ENCODE measurements at regions not wholly inside any gene's neighbourhood (a gene's known extent, or its start where the extent isn't known, plus 50 kb on each side); places are given as distances from the start of the nearest gene placed in this dataset.

GRCh38 chr5:39799242-39799641 lies 374.5 kb upstream of the DAB2 start:
- no peak overlapping the region for H4K91ac ChIP-seq (ENCODE audit: insufficient read length, low read depth, low read length)
- no peaks in the 10 kb centered on the region for H3K23me2 ChIP-seq (ENCODE audit: insufficient read length, low read depth, low read length, poor library complexity, severe bottlenecking)
- no peaks in the 10 kb centered on the region for H3K27me3 ChIP-seq (ENCODE audit: insufficient read depth, low read length)
- H3K56ac ChIP-seq (ENCODE audit: insufficient read length, low read depth, low read length), result no peak overlapping the region
- no peak overlapping the region for H3K27ac ChIP-seq (ENCODE audit: insufficient read length, low read depth, low read length)
- Mint-ChIP-seq H3K27me3 (ENCODE audit: low read depth) (no peaks in the 10 kb centered on the region), H3K27ac (no peak overlapping the region; a peak in 2 of 7 replicates), H3K4me3 (no peak overlapping the region), H3K36me3 (ENCODE audit: insufficient read depth in 1 of 3, low read depth in 3 of 3) (peaks cover 0 to 4% (median 0%) of the 10 kb centered on the region in 3 experiments; a peak in 2 of 7 replicates), H3K9me3 (0 out of 5 replicates have a peak, but pooled peaks cover 0 to 3% of the 10 kb centered on the region in 2 experiments), H3K4me1 (peaks cover 18 to 20% of the 10 kb centered on the region in 2 experiments)
- H2BK15ac ChIP-seq (ENCODE audit: low read depth, low read length), result no peak overlapping the region
- TF ChIP-seq, protein P1, sequence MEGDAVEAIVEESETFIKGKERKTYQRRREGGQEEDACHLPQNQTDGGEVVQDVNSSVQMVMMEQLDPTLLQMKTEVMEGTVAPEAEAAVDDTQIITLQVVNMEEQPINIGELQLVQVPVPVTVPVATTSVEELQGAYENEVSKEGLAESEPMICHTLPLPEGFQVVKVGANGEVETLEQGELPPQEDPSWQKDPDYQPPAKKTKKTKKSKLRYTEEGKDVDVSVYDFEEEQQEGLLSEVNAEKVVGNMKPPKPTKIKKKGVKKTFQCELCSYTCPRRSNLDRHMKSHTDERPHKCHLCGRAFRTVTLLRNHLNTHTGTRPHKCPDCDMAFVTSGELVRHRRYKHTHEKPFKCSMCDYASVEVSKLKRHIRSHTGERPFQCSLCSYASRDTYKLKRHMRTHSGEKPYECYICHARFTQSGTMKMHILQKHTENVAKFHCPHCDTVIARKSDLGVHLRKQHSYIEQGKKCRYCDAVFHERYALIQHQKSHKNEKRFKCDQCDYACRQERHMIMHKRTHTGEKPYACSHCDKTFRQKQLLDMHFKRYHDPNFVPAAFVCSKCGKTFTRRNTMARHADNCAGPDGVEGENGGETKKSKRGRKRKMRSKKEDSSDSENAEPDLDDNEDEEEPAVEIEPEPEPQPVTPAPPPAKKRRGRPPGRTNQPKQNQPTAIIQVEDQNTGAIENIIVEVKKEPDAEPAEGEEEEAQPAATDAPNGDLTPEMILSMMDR (conservative IDR thresholded peaks at IDR 0.05), result no peak
- no peak overlapping the region for H2AK5ac ChIP-seq (ENCODE audit: insufficient read length, low read length)
- H3K18ac ChIP-seq (ENCODE audit: insufficient read length, low read depth, low read length), result no peak overlapping the region
- no peak overlapping the region for H3K23ac ChIP-seq (ENCODE audit: insufficient read length, low read depth, low read length)
- no peak overlapping the region for H3K4ac ChIP-seq (ENCODE audit: low read depth, low read length)
- no peak overlapping the region for H2AFZ ChIP-seq (ENCODE audit: low read length)
- H4K5ac ChIP-seq (ENCODE audit: insufficient read length, low read depth, low read length), result no peak overlapping the region
- H2BK5ac ChIP-seq (ENCODE audit: insufficient read length, low read length), result no peak overlapping the region
- H3K9me3 ChIP-seq (ENCODE audit: control insufficient read depth, low read depth, low read length), result no peaks in the 10 kb centered on the region
- H3K4me1 ChIP-seq (ENCODE audit: insufficient read depth, low read length), result no peaks in the 10 kb centered on the region; the same call in 1 of the 2 replicates
- no peak overlapping the region for H3K4me2 ChIP-seq (ENCODE audit: insufficient read depth, insufficient read length, low read length)
- no peak for DNase-seq
- H3K79me2 ChIP-seq (ENCODE audit: insufficient read depth, low read length), result no peaks in the 10 kb centered on the region
- H3K9ac ChIP-seq (ENCODE audit: extremely low read depth, insufficient read length, low read length), result no peak overlapping the region
- no peak overlapping the region for H3T11ph ChIP-seq (ENCODE audit: low read length)
- H3K14ac ChIP-seq (ENCODE audit: insufficient read depth, low read length), result no peak overlapping the region
- H2BK120ac ChIP-seq (ENCODE audit: low read depth, low read length, poor library complexity, severe bottlenecking), result no peak overlapping the region
- H3K79me1 ChIP-seq (ENCODE audit: insufficient read depth, low read depth, low read length, poor library complexity, severe bottlenecking), result no peaks in the 10 kb centered on the region
- H2BK20ac ChIP-seq (ENCODE audit: low read depth, low read length, poor library complexity, severe bottlenecking), result no peak overlapping the region
- no peak overlapping the region for H2BK12ac ChIP-seq (ENCODE audit: insufficient read length, low read depth, low read length)
- no peak overlapping the region for H4K8ac ChIP-seq (replicated peaks; ENCODE audit: insufficient read length, low read depth, low read length)
- H4K20me1 ChIP-seq (ENCODE audit: control insufficient read depth, insufficient read depth, insufficient read length), result no peaks in the 10 kb centered on the region
- no CpG with 5 or more reads among the region's 2 CpGs for WGBS (ENCODE audit: extremely low coverage, insufficient read length, low lambda C conversion rate)

Data from H9 (cell line).